Mesenteric fat pad (tissue), 1 donor: ENCODE measurements at regions not wholly inside any gene's neighbourhood (a gene's known extent, or its start where the extent isn't known, plus 50 kb on each side); places are given as distances from the start of the nearest gene placed in this dataset.

Experiments used
- DNase-seq: peaks from one replicate; pipeline ENCODE4 v3.0.0-alpha.2; 2020; ENCODE audit warnings: low spot score
- donor health status: DM: yes; HTN: yes; CAD: no.

- no peak for DNase-seq
Measured at GRCh38 chrX:97666890-97667289, 783.2 kb downstream of the RPA4 start.

GRCh38 chrX:97668126-97668525 is 784.4 kb downstream of the RPA4 start:
- DNase-seq = no peak

- no peak for DNase-seq
Measured at GRCh38 chrX:97672138-97672537, 788.4 kb downstream of the RPA4 start.

GRCh38 chrX:97672608-97673007 is 788.9 kb downstream of the RPA4 start:
- no peak for DNase-seq

GRCh38 chrX:97673135-97673534 is 789.4 kb downstream of the RPA4 start:
- no peak for DNase-seq

- DNase-seq = no peak
Measured at GRCh38 chrX:97682991-97683840, 799.5 kb downstream of the RPA4 start.

- no peak for DNase-seq
Measured at GRCh38 chrX:97685753-97686152, 802.0 kb downstream of the RPA4 start.

GRCh38 chrX:97691901-97692455 is 808.3 kb downstream of the RPA4 start:
- no peak for DNase-seq

- no peak for DNase-seq
Measured at GRCh38 chrX:97692575-97692974, 808.9 kb downstream of the RPA4 start.

GRCh38 chrX:97700547-97700946 is 816.8 kb downstream of the RPA4 start:
- DNase-seq = no peak

- no peak for DNase-seq
Measured at GRCh38 chrX:97704474-97704873, 820.8 kb downstream of the RPA4 start.

GRCh38 chrX:97704881-97705280 is 821.2 kb downstream of the RPA4 start:
- DNase-seq = no peak

- DNase-seq = no peak
Measured at GRCh38 chrX:97705936-97706335, 822.2 kb downstream of the RPA4 start.

GRCh38 chrX:97714072-97714471 is 830.4 kb downstream of the RPA4 start:
- no peak for DNase-seq

GRCh38 chrX:97728215-97728614 is 844.5 kb downstream of the RPA4 start:
- DNase-seq = no peak

GRCh38 chrX:97740044-97740443 is 856.3 kb downstream of the RPA4 start:
- no peak for DNase-seq

- DNase-seq = no peak
Measured at GRCh38 chrX:97740886-97741285, 857.2 kb downstream of the RPA4 start.

- DNase-seq = no peak
Measured at GRCh38 chrX:97743014-97743413, 859.3 kb downstream of the RPA4 start.

GRCh38 chrX:97747346-97747745 is 863.6 kb downstream of the RPA4 start:
- DNase-seq = no peak

- DNase-seq = no peak
Measured at GRCh38 chrX:97751016-97751415, 867.3 kb downstream of the RPA4 start.

GRCh38 chrX:97751735-97752134 is 868.0 kb downstream of the RPA4 start:
- DNase-seq = no peak

GRCh38 chrX:97756879-97757278 is 873.2 kb downstream of the RPA4 start:
- DNase-seq = no peak

GRCh38 chrX:97763391-97763790 is 879.7 kb downstream of the RPA4 start:
- no peak for DNase-seq
